NB4 (cell line): ENCODE measurements at regions not wholly inside any gene's neighbourhood (a gene's known extent, or its start where the extent isn't known, plus 50 kb on each side); places are given as distances from the start of the nearest gene placed in this dataset.

ENCODE experiments used
- CTCF ChIP-seq: IDR thresholded peaks from one replicate; pipeline ENCODE4 v1.5.1; 2012; ENCODE audit warnings: low read depth, low read length
- MYC ChIP-seq: IDR thresholded peaks from 2 replicates; pipeline ENCODE4 v1.6.1; 2011; ENCODE audit warnings: low read depth, low read length
- POLR2A ChIP-seq: IDR thresholded peaks from 2 replicates; pipeline ENCODE4 v1.6.1; 2011; ENCODE audit warnings: mild to moderate bottlenecking; ENCODE audit not compliant: insufficient read length; ENCODE audit errors: extremely low read depth

- TF ChIP-seq POLR2A (no peak), CTCF (no peak), MYC (no peak)
These were observed 146.6 kb upstream of the AUTS2 start for GRCh38 chr7:69451715-69452114.
